Liver (tissue), 3 donors: ENCODE measurements at regions not wholly inside any gene's neighbourhood (a gene's known extent, or its start where the extent isn't known, plus 50 kb on each side); places are given as distances from the start of the nearest gene placed in this dataset.

Experiments
- JUND ChIP-seq, 2 donors: IDR thresholded peaks; 2 replicates each; pipeline ENCODE4 v1.6.1; 2016; ENCODE audit warnings: antibody characterized with exemption in 2 of 2
- RAD21 ChIP-seq, 2 donors: IDR thresholded peaks; 2 replicates each; pipeline ENCODE4 v1.6.1; 2016; ENCODE audit warnings: antibody characterized with exemption in 2 of 2, mild to moderate bottlenecking in 2 of 2
- REST ChIP-seq: IDR thresholded peaks from 2 replicates; pipeline ENCODE4 v1.6.1; 2016; ENCODE audit warnings: antibody characterized with exemption, mild to moderate bottlenecking
- YY1 ChIP-seq: IDR thresholded peaks from 2 replicates; pipeline ENCODE4 v1.6.1; 2016; ENCODE audit warnings: antibody characterized with exemption, mild to moderate bottlenecking
- TF ChIP-seq, protein P1 (sequence below): fragments of 150-350 bp; IDR thresholded peaks from 2 replicates; pipeline ENCODE4 v1.5.1; 2017; ENCODE audit warnings: improper control_type of control experiment, low read depth, low read length; ENCODE audit not compliant: missing input control
- donor health status: healthy.
- donor health status: healthy.

DNA sequence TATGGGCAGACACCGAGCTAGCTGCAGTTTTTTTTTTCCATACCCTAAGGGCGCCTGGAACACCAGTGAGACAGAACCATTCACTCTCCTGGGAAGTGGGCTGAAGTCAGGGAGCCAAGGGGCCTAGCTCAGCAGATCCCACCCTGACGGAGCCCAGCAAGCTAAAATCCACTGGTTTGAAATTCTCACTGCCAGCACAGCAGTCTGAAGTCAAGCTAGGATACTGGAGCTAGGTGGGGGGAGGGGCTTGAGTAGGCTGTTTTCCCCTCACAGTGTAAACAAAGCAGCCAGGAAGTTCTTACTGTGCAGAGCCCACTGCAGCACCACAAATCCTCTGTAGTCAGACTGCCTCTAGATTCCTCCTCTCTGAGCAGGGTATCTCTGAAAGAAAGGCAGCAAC, 151.7 kb upstream of the HCN1 start:
- TF ChIP-seq, protein P1, sequence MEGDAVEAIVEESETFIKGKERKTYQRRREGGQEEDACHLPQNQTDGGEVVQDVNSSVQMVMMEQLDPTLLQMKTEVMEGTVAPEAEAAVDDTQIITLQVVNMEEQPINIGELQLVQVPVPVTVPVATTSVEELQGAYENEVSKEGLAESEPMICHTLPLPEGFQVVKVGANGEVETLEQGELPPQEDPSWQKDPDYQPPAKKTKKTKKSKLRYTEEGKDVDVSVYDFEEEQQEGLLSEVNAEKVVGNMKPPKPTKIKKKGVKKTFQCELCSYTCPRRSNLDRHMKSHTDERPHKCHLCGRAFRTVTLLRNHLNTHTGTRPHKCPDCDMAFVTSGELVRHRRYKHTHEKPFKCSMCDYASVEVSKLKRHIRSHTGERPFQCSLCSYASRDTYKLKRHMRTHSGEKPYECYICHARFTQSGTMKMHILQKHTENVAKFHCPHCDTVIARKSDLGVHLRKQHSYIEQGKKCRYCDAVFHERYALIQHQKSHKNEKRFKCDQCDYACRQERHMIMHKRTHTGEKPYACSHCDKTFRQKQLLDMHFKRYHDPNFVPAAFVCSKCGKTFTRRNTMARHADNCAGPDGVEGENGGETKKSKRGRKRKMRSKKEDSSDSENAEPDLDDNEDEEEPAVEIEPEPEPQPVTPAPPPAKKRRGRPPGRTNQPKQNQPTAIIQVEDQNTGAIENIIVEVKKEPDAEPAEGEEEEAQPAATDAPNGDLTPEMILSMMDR, result no peak
- TF ChIP-seq RAD21 (IDR thresholded peaks at IDR 0.05) (no peak), JUND (IDR thresholded peaks at IDR 0.05) (no peak), REST (no peak), YY1 (no peak)
